ENCODE measurements at regions not wholly inside any gene's neighbourhood (a gene's known extent, or its start where the extent isn't known, plus 50 kb on each side); places are given as distances from the start of the nearest gene placed in this dataset.
"Not testable (repeated sequence)": the region's sequence is repeated elsewhere in the genome, so short reads cannot be mapped to it uniquely, and the experiment has no call there.

GRCh38 chr5:120901199-120901598, 437.1 kb downstream of the PRR16 start:
- DNase-seq (ENCODE audit: low read depth, low spot score) = no peak

GRCh38 chr5:120907953-120908352, 443.9 kb downstream of the PRR16 start:
- DNase-seq (ENCODE audit: low read depth, low spot score) = no peak
- no peak overlapping the region for H3K4me3 ChIP-seq (ENCODE audit: low read length)

More at GRCh38 chr5:120901199-120901598, 437.1 kb downstream of the PRR16 start:
- H3K4me3 ChIP-seq (ENCODE audit: low read length) = no peak overlapping the region

- H3K4me3 ChIP-seq (ENCODE audit: low read length) = no peak overlapping the region
- no peak for DNase-seq (ENCODE audit: low read depth, low spot score)
Observed at GRCh38 chr5:120910629-120911028, 446.5 kb downstream of the PRR16 start.

GRCh38 chr5:120913396-120913795, 449.3 kb downstream of the PRR16 start:
- no peak overlapping the region for H3K4me3 ChIP-seq (ENCODE audit: low read length)
- DNase-seq (ENCODE audit: low read depth, low spot score) = no peak

- no peak for DNase-seq (ENCODE audit: low read depth, low spot score)
- H3K4me3 ChIP-seq (ENCODE audit: low read length) = no peak overlapping the region
Observed at GRCh38 chr5:120917214-120917758, 453.2 kb downstream of the PRR16 start.

- DNase-seq (ENCODE audit: low read depth, low spot score) = no peak
Observed at GRCh38 chr5:120919017-120919416, 454.9 kb downstream of the PRR16 start.

GRCh38 chr5:120923026-120923425, 458.9 kb downstream of the PRR16 start:
- no peak overlapping the region for H3K4me3 ChIP-seq (ENCODE audit: low read length)
- DNase-seq (ENCODE audit: low read depth, low spot score) = no peak

More at GRCh38 chr5:120919017-120919416, 454.9 kb downstream of the PRR16 start:
- no peak overlapping the region for H3K4me3 ChIP-seq (ENCODE audit: low read length)

GRCh38 chr5:120926471-120926870, 462.4 kb downstream of the PRR16 start:
- DNase-seq (ENCODE audit: low read depth, low spot score) = no peak
- H3K4me3 ChIP-seq (ENCODE audit: low read length) = no peak overlapping the region

- no peak overlapping the region for H3K4me3 ChIP-seq (ENCODE audit: low read length)
- DNase-seq (ENCODE audit: low read depth, low spot score) = no peak
Observed at GRCh38 chr5:120927950-120928530, 463.9 kb downstream of the PRR16 start.

- no peak overlapping the region for H3K4me3 ChIP-seq (ENCODE audit: low read length)
- no peak for DNase-seq (ENCODE audit: low read depth, low spot score)
Observed at GRCh38 chr5:120932480-120932879, 468.4 kb downstream of the PRR16 start.

- H3K4me3 ChIP-seq (ENCODE audit: low read length) = no peak overlapping the region
- DNase-seq (ENCODE audit: low read depth, low spot score) = no peak
Observed at GRCh38 chr5:120934031-120934430, 469.9 kb downstream of the PRR16 start.

- H3K4me3 ChIP-seq (ENCODE audit: low read length) = no peak overlapping the region
Observed at GRCh38 chr5:120936652-120937051, 472.6 kb downstream of the PRR16 start.

GRCh38 chr5:120938604-120939003, 474.5 kb downstream of the PRR16 start:
- DNase-seq (ENCODE audit: low read depth, low spot score) = no peak
- no peak overlapping the region for H3K4me3 ChIP-seq (ENCODE audit: low read length)

More at GRCh38 chr5:120936652-120937051, 472.6 kb downstream of the PRR16 start:
- no peak for DNase-seq (ENCODE audit: low read depth, low spot score)

- no peak overlapping the region for H3K4me3 ChIP-seq (ENCODE audit: low read length)
- no peak for DNase-seq (ENCODE audit: low read depth, low spot score)
Observed at GRCh38 chr5:120942596-120943350, 478.7 kb downstream of the PRR16 start.

GRCh38 chr5:120949596-120949995, 485.5 kb downstream of the PRR16 start:
- DNase-seq (ENCODE audit: low read depth, low spot score); H3K4me3 ChIP-seq (ENCODE audit: low read length): not testable (repeated sequence)

GRCh38 chr5:120953445-120953844, 489.3 kb downstream of the PRR16 start:
- not testable (repeated sequence) for DNase-seq (ENCODE audit: low read depth, low spot score); H3K4me3 ChIP-seq (ENCODE audit: low read length)

- no peak overlapping the region for H3K4me3 ChIP-seq (ENCODE audit: low read length)
- DNase-seq (ENCODE audit: low read depth, low spot score) = no peak
Observed at GRCh38 chr5:120954255-120954654, 490.2 kb downstream of the PRR16 start.

GRCh38 chr5:120955795-120956194, 491.7 kb downstream of the PRR16 start:
- no peak for DNase-seq (ENCODE audit: low read depth, low spot score)

GRCh38 chr5:120958877-120959485, 494.9 kb downstream of the PRR16 start:
- no peak overlapping the region for H3K4me3 ChIP-seq (ENCODE audit: low read length)
- no peak for DNase-seq (ENCODE audit: low read depth, low spot score)

More at GRCh38 chr5:120955795-120956194, 491.7 kb downstream of the PRR16 start:
- H3K4me3 ChIP-seq (ENCODE audit: low read length) = no peak overlapping the region

- no peak overlapping the region for H3K4me3 ChIP-seq (ENCODE audit: low read length)
- DNase-seq (ENCODE audit: low read depth, low spot score) = no peak
Observed at GRCh38 chr5:120960510-120960909, 496.4 kb downstream of the PRR16 start.
